ENCODE measurements at regions not wholly inside any gene's neighbourhood (a gene's known extent, or its start where the extent isn't known, plus 50 kb on each side); places are given as distances from the start of the nearest gene placed in this dataset.
A peak's percentile ranks its signal among the peaks of the same experiment; 100 is the strongest.

GRCh38 chr4:26126994-26127393 lies 193.8 kb upstream of the RBPJ start:
- no peak for ATAC-seq (ENCODE audit: low read depth)
- Mint-ChIP-seq H3K4me3 (no peak overlapping the region), H3K27ac (no peak overlapping the region), H3K4me1 (peaks cover 7% of the 10 kb centered on the region), H3K27me3 (no peaks in the 10 kb centered on the region), H3K36me3 (no peaks in the 10 kb centered on the region), H3K9me3 (peaks cover 3% of the 10 kb centered on the region)
- no peak for DNase-seq (ENCODE audit: low spot score in 2 of 2)

DNA sequence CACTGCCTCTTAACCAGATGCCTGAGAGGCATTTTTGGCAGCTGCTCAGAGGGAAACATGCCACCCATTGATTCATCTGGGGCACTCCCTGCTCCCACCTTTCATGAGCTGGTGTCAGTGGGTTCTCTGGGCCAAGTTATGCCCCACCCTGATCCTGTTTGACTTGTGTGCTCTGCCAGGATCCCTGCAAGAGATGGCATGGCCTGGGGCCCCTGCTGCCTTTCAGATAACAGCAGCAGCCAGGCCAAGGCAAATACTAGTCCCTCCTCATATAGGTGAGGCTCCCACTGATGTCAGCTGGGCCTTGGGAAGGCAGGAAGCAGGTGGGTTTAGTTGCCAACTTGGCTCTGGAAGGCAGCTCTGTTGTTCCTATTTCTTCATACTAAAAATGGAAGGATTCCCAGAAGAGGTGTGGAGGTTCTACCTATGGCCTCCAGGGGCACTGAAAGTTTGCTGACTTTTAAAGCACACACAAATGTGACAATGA lies 192.9 kb upstream of the RBPJ start:
- no peaks in the 10 kb centered on the region for H3K36me3 Mint-ChIP-seq
- no peak for ATAC-seq (ENCODE audit: low read depth)
- peaks cover 3% of the 10 kb centered on the region for H3K9me3 Mint-ChIP-seq
- H3K27ac Mint-ChIP-seq, result no peak overlapping the region
- no peak overlapping the region for H3K4me3 Mint-ChIP-seq
- H3K27me3 Mint-ChIP-seq, result peaks cover 2% of the 10 kb centered on the region
- DNase-seq (ENCODE audit: low spot score in 2 of 2), result no peak
- H3K4me1 Mint-ChIP-seq, result peaks cover 9% of the 10 kb centered on the region

GRCh38 chr4:26130173-26130572 lies 190.6 kb upstream of the RBPJ start:
- Mint-ChIP-seq H3K4me3 (no peak overlapping the region), H3K27ac (no peak overlapping the region), H3K27me3 (peaks cover 8% of the 10 kb centered on the region), H3K9me3 (peaks cover 3% of the 10 kb centered on the region), H3K4me1 (peaks cover 11% of the 10 kb centered on the region), H3K36me3 (no peaks in the 10 kb centered on the region)
- DNase-seq (ENCODE audit: low spot score in 2 of 2) (no peak), ATAC-seq (ENCODE audit: low read depth) (no peak)

DNA sequence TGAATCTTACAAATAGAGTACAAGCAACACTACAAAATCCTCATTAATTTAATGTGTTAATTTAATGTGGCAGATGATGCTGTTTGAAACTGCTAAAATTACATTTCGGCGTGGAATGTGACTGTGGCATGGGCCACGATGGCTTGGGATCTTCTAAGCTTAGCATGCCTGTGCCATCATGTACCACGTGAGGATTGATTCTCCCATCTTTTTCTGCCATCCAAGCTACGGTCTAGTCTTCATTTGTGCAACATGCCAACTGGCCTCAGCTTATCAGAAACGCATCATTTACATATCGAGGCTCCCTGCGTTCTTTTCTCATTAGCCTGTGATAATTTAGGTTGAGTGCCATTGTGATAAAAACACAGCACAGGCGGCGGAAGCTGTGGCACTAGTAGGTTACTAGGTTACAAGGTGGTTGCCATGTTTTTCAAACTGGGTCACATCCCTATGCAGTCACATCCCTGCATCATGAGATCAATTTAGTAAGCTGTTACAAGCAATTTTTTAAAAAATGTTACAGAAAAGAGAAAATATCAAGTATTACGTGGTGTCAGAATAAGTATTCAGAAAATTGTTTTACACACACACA lies 189.9 kb upstream of the RBPJ start:
- ATAC-seq (ENCODE audit: low read depth) (no peak), DNase-seq (ENCODE audit: low spot score in 2 of 2) (no peak)
- Mint-ChIP-seq H3K27ac (no peak overlapping the region), H3K27me3 (peaks cover 10% of the 10 kb centered on the region), H3K9me3 (peaks cover 3% of the 10 kb centered on the region), H3K36me3 (no peaks in the 10 kb centered on the region), H3K4me1 (peaks cover 11% of the 10 kb centered on the region), H3K4me3 (no peak overlapping the region)

DNA sequence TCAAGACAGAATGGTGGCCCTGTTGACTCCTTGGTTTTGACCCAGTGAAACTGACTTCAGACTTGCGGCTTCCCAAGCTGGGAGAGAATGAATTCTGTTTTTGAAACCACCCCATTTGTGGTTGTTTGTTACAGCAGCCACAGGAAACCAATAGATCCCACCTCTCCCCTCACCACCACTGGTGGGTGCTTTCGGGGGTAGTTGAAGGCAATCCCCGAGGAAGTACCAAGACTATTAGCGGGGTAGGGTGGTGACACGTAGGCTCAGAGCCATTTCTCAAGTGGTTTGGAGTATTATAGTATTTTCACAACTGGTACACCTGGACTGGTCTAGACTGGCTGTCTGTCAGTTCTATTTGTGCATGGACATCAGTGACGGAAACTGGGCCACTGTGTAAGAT lies 189.1 kb upstream of the RBPJ start:
- DNase-seq (ENCODE audit: low spot score in 2 of 2) (no peak), ATAC-seq (ENCODE audit: low read depth) (no peak)
- Mint-ChIP-seq H3K27me3 (peaks cover 10% of the 10 kb centered on the region), H3K9me3 (peaks cover 3% of the 10 kb centered on the region), H3K27ac (no peak overlapping the region), H3K36me3 (no peaks in the 10 kb centered on the region), H3K4me3 (no peak overlapping the region), H3K4me1 (peaks cover 6% of the 10 kb centered on the region)

DNA sequence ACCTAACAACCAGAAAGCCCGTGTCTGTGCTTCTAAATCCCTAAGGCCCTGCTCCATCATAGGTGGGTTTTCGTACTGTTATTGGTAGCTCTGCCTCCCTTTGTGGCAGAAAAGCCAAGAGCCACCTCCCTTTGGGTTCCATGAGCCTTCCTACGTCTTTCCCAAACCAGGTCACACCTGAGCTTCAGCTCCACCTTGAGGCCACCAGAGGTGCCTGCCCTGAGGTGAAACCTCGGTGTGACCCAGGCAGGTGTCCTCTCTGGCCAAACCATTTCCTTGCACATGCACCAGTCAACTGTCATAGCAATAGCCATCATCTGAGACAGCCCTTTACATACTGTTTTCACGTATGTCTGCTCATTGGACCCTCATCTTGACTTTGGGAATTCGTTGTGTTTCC lies 188.0 kb upstream of the RBPJ start:
- ATAC-seq (ENCODE audit: low read depth) (no peak), DNase-seq (ENCODE audit: low spot score in 2 of 2) (no peak)
- Mint-ChIP-seq H3K27me3 (peaks cover 10% of the 10 kb centered on the region), H3K9me3 (peaks cover 3% of the 10 kb centered on the region), H3K27ac (no peak overlapping the region), H3K4me1 (peaks cover 6% of the 10 kb centered on the region), H3K4me3 (no peak overlapping the region), H3K36me3 (no peaks in the 10 kb centered on the region)

GRCh38 chr4:26133840-26134239 lies 187.0 kb upstream of the RBPJ start:
- Mint-ChIP-seq H3K4me1 (peaks cover 6% of the 10 kb centered on the region), H3K9me3 (peaks cover under 1% of the 10 kb centered on the region), H3K27me3 (peaks cover 10% of the 10 kb centered on the region), H3K36me3 (no peaks in the 10 kb centered on the region), H3K4me3 (no peak overlapping the region), H3K27ac (no peak overlapping the region)
- DNase-seq (ENCODE audit: low spot score in 2 of 2) (no peak), ATAC-seq (ENCODE audit: low read depth) (no peak)

DNA sequence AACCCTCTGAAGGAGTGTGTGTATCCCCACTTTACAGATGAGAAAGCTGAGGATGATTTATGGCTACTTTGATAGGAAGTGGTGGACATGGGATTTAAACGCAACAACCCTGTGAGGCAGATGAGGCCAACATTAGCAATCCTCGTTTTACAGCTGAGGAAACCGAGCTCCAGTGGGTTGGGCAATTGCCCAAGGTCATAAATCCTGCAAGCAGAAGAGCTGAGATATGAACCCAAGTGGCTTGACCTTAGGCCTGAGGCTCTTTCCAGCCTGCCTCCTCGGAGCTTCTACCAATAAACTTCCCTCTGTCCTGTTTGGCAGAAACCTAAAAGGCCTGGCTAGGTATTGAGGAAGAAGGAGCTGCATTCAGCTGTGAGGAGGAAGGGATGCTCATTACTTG lies 185.5 kb upstream of the RBPJ start:
- H3K9me3 Mint-ChIP-seq, result no peaks in the 10 kb centered on the region
- H3K4me3 Mint-ChIP-seq, result no peak overlapping the region
- peaks cover 6% of the 10 kb centered on the region for H3K4me1 Mint-ChIP-seq
- H3K36me3 Mint-ChIP-seq, result no peaks in the 10 kb centered on the region
- no peak overlapping the region for H3K27ac Mint-ChIP-seq
- ATAC-seq (ENCODE audit: low read depth) (no peak), DNase-seq (ENCODE audit: low spot score in 2 of 2) (no peak)
- H3K27me3 Mint-ChIP-seq, result peaks cover 10% of the 10 kb centered on the region

DNA sequence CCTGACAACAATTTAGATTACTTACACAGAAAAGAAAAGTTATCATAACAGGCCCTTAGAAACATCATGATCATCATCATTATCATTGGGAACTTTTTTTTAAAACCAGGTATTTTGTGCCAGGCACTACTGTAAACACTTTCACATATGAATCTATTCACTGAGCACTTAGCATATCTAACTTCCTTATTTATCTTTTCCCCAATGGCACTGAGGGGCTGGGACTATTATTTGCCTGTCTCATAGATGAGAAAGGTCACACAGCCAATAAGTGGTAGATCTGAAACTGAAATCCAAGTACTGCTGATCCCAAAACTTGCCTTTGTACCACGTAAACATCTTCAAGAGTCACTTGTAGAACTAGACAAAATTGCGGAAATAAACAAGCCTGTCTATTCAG lies 184.2 kb upstream of the RBPJ start:
- no peak overlapping the region for H3K27ac Mint-ChIP-seq
- peaks cover 10% of the 10 kb centered on the region for H3K27me3 Mint-ChIP-seq
- DNase-seq (ENCODE audit: low spot score in 2 of 2) (no peak), ATAC-seq (ENCODE audit: low read depth) (no peak)
- H3K9me3 Mint-ChIP-seq, result no peaks in the 10 kb centered on the region
- H3K4me3 Mint-ChIP-seq, result no peak overlapping the region
- no peaks in the 10 kb centered on the region for H3K36me3 Mint-ChIP-seq
- peaks cover 7% of the 10 kb centered on the region for H3K4me1 Mint-ChIP-seq

DNA sequence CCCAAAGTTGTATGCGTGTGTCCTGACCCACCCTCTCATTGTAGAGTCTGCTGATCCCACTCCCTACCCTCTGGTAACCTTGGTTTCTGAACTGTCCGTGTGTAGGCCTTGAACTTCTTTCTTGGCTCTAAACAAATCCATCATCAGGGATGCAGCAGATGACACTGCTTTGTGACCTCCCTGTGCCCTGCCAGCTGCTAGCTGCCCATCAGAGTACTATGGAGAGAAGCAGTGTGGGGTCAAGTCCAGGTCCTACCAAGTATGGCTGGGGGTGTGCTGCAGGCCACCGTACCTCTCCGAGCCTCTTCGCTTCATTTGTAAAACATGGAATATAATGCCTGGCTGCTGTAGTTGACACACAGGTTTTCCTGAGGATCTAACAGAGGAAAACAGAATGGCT lies 183.5 kb upstream of the RBPJ start:
- Mint-ChIP-seq H3K4me3 (no peak overlapping the region), H3K27me3 (peaks cover 10% of the 10 kb centered on the region), H3K9me3 (no peaks in the 10 kb centered on the region), H3K4me1 (peaks cover 9% of the 10 kb centered on the region), H3K36me3 (no peaks in the 10 kb centered on the region), H3K27ac (no peak overlapping the region)
- ATAC-seq (ENCODE audit: low read depth) (no peak), DNase-seq (ENCODE audit: low spot score in 2 of 2) (no peak)

DNA sequence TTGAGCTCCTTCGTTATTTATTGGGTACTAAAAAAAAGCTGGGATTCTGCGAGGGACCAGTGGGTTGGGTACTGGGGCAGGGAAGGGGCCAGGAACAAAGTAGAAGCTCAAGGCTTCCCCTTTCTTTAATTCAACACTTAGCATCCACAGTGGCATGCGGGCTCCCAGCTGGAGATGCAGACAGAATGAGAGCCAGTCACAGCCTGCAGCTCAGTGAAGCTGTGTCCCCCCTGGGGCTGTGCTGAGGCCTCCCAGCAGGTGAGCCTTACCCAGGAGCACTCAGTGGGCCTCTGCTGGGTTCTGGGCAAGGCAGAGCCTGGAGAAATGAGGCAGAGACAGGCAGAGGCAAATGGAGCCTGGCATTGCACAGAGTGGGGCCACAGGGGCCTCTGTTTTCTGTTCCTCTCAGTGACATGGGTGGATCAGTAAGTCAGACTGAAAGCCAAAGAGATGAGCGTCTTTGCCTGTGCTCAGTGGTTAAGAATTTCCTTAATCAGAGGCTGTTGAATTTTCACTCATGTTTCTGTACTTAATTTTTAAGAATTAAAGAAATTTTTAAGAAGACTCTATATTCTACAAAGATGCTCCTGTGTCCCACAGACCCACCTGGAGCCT lies 181.4 kb upstream of the RBPJ start:
- no peak for DNase-seq (ENCODE audit: low spot score in 2 of 2)
- H3K36me3 Mint-ChIP-seq, result no peaks in the 10 kb centered on the region
- no peak overlapping the region for H3K4me3 Mint-ChIP-seq
- no peak overlapping the region for H3K27ac Mint-ChIP-seq
- H3K9me3 Mint-ChIP-seq, result no peaks in the 10 kb centered on the region
- no peak for ATAC-seq (ENCODE audit: low read depth)
- H3K27me3 Mint-ChIP-seq, result peaks cover 4% of the 10 kb centered on the region
- peaks cover 5% of the 10 kb centered on the region for H3K4me1 Mint-ChIP-seq

- no peak overlapping the region for H3K4me3 Mint-ChIP-seq
- ATAC-seq (ENCODE audit: low read depth), result no peak
- H3K36me3 Mint-ChIP-seq, result no peaks in the 10 kb centered on the region
- peaks cover 2% of the 10 kb centered on the region for H3K27me3 Mint-ChIP-seq
- peaks cover 9% of the 10 kb centered on the region for H3K4me1 Mint-ChIP-seq
- H3K9me3 Mint-ChIP-seq, result no peaks in the 10 kb centered on the region
- no peak overlapping the region for H3K27ac Mint-ChIP-seq
- no peak for DNase-seq (ENCODE audit: low spot score in 2 of 2)
These were observed 180.5 kb upstream of the RBPJ start for GRCh38 chr4:26140150-26140898.

GRCh38 chr4:26141051-26141721 lies 179.6 kb upstream of the RBPJ start:
- Mint-ChIP-seq H3K27me3 (no peaks in the 10 kb centered on the region), H3K4me1 (peaks cover 9% of the 10 kb centered on the region), H3K36me3 (no peaks in the 10 kb centered on the region), H3K9me3 (no peaks in the 10 kb centered on the region), H3K27ac (no peak overlapping the region), H3K4me3 (no peak overlapping the region)
- DNase-seq (ENCODE audit: low spot score in 2 of 2) (no peak), ATAC-seq (ENCODE audit: low read depth) (no peak)

DNA sequence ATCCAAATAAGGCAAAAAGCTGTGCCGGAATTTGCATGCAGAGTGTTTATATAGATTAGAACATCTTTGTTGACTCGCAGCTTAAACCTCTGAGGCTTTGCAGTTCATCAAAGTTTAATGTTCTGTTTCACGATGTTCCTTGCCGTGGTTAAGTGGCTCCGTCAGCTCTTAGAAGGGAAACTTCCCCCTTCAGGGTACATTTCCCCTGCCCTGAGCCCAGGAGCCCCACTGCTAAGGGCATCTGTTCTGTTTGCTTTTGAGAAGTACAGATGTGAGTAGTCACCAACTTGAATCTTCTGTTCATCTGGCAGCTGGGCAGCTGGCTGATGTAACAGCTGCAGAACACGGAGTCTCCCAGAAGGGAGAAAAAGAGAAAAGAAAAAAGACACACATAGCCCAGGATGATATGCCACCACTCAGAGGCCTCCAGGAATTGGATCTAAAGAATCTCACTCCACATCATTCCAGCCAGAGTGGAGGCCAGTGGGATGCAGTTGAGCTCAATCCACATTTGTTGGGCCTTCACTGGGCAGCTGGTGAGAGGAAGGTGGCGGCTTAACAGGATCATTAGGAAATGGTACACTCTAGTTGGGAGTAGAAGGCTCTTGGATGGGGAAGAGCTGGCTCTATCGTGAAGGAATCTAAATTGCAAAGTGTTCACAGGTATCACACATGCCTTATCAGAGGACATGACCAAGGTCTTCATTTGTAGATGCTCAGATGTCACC lies 178.7 kb upstream of the RBPJ start:
- no peaks in the 10 kb centered on the region for H3K9me3 Mint-ChIP-seq
- no peak overlapping the region for H3K27ac Mint-ChIP-seq
- H3K36me3 Mint-ChIP-seq, result no peaks in the 10 kb centered on the region
- H3K4me3 Mint-ChIP-seq, result no peak overlapping the region
- ATAC-seq (ENCODE audit: low read depth), result peak; percentile 77
- no peaks in the 10 kb centered on the region for H3K27me3 Mint-ChIP-seq
- H3K4me1 Mint-ChIP-seq, result peaks cover 9% of the 10 kb centered on the region
- DNase-seq (ENCODE audit: low spot score in 2 of 2), result no peak
